PC-9 (cell line): ENCODE measurements at regions not wholly inside any gene's neighbourhood (a gene's known extent, or its start where the extent isn't known, plus 50 kb on each side); places are given as distances from the start of the nearest gene placed in this dataset.

Experiments
- CTCF ChIP-seq: fragments of 200-600 bp; sonication (generic); conservative IDR thresholded peaks from 2 replicates; pipeline ENCODE4 v1.6.1; 2017; ENCODE audit warnings: mixed run types, antibody characterized with exemption, mild to moderate bottlenecking, moderate library complexity
- EZH2 ChIP-seq: fragments of 200-600 bp; sonication (generic); IDR thresholded peaks from 2 replicates; pipeline ENCODE4 v1.8.0; 2017; ENCODE audit warnings: antibody characterized with exemption, low read depth

- TF ChIP-seq EZH2 (no peak), CTCF (no peak)
Measured at GRCh38 chr2:162945785-162946184, 107.2 kb upstream of the KCNH7 start.
